ENCODE measurements at regions not wholly inside any gene's neighbourhood (a gene's known extent, or its start where the extent isn't known, plus 50 kb on each side); places are given as distances from the start of the nearest gene placed in this dataset.

GRCh38 chr2:62407401-62407800 lies 98.6 kb downstream of the TMEM17 start:
- TF ChIP-seq POLR2A (IDR thresholded peaks at IDR 0.05) (no peak), CTCF (IDR thresholded peaks at IDR 0.05) (no peak)
- peaks cover 0 to 12% (median 2%) of the 10 kb centered on the region in 4 donors for H3K4me1 ChIP-seq
- H3K27ac ChIP-seq, result no peak overlapping the region
- no peaks in the 10 kb centered on the region for H3K9me3 ChIP-seq
- DNase-seq, result no peak
- no peaks in the 10 kb centered on the region for H3K36me3 ChIP-seq
- no peaks in the 10 kb centered on the region for H3K27me3 ChIP-seq
- H3K4me3 ChIP-seq, result no peak overlapping the region

- no peak for DNase-seq
- H3K27me3 ChIP-seq, result no peaks in the 10 kb centered on the region
- no peak overlapping the region for H3K27ac ChIP-seq
- H3K4me3 ChIP-seq, result no peak overlapping the region
- TF ChIP-seq CTCF (IDR thresholded peaks at IDR 0.05) (no peak), POLR2A (IDR thresholded peaks at IDR 0.05) (no peak)
- peaks cover 0 to 7% (median 2%) of the 10 kb centered on the region in 4 donors for H3K4me1 ChIP-seq
- H3K36me3 ChIP-seq, result no peaks in the 10 kb centered on the region
- no peaks in the 10 kb centered on the region for H3K9me3 ChIP-seq
Observed at GRCh38 chr2:62406573-62407043, 99.4 kb downstream of the TMEM17 start.

GRCh38 chr2:62404913-62405312 lies 101.1 kb downstream of the TMEM17 start:
- Histone ChIP-seq H3K27ac (no peak overlapping the region), H3K27me3 (no peaks in the 10 kb centered on the region), H3K36me3 (no peaks in the 10 kb centered on the region), H3K9me3 (no peaks in the 10 kb centered on the region), H3K4me3 (no peak overlapping the region), H3K4me1 (no peaks in the 10 kb centered on the region)
- no peak for TF ChIP-seq CTCF (IDR thresholded peaks at IDR 0.05)
- TF ChIP-seq POLR2A (IDR thresholded peaks at IDR 0.05), result no peak
- no peak for DNase-seq

- Histone ChIP-seq H3K36me3 (no peaks in the 10 kb centered on the region), H3K27ac (no peak overlapping the region), H3K27me3 (no peaks in the 10 kb centered on the region), H3K9me3 (no peaks in the 10 kb centered on the region), H3K4me3 (no peak overlapping the region), H3K4me1 (no peaks in the 10 kb centered on the region)
- no peak for DNase-seq
- TF ChIP-seq CTCF (IDR thresholded peaks at IDR 0.05), result no peak
- no peak for TF ChIP-seq POLR2A (IDR thresholded peaks at IDR 0.05)
Observed at GRCh38 chr2:62402156-62402555, 103.8 kb downstream of the TMEM17 start.

- H3K4me1 ChIP-seq, result no peaks in the 10 kb centered on the region
- no peak for DNase-seq
- no peaks in the 10 kb centered on the region for H3K9me3 ChIP-seq
- no peaks in the 10 kb centered on the region for H3K27me3 ChIP-seq
- TF ChIP-seq POLR2A (IDR thresholded peaks at IDR 0.05) (no peak), CTCF (IDR thresholded peaks at IDR 0.05) (no peak)
- H3K36me3 ChIP-seq, result no peaks in the 10 kb centered on the region
- no peak overlapping the region for H3K27ac ChIP-seq
- H3K4me3 ChIP-seq, result no peak overlapping the region
Observed at GRCh38 chr2:62398356-62398755, 107.6 kb downstream of the TMEM17 start.

- TF ChIP-seq POLR2A (IDR thresholded peaks at IDR 0.05), result no peak
- TF ChIP-seq CTCF (IDR thresholded peaks at IDR 0.05), result no peak
- Histone ChIP-seq H3K27ac (no peak overlapping the region), H3K4me3 (no peak overlapping the region), H3K27me3 (no peaks in the 10 kb centered on the region), H3K36me3 (no peaks in the 10 kb centered on the region), H3K4me1 (no peaks in the 10 kb centered on the region), H3K9me3 (no peaks in the 10 kb centered on the region)
- DNase-seq, result no peak
Observed at GRCh38 chr2:62396880-62397279, 109.1 kb downstream of the TMEM17 start.

Measured in Peyer's patch (tissue), 4 donors.